Glutamatergic neuron (in vitro differentiated cells): ENCODE measurements at regions not wholly inside any gene's neighbourhood (a gene's known extent, or its start where the extent isn't known, plus 50 kb on each side); places are given as distances from the start of the nearest gene placed in this dataset.

Experiments used
- DNase-seq: peaks from one replicate; pipeline ENCODE4 v3.0.0; 2022
- H3K27ac Mint-ChIP-seq: one replicate; pipeline ENCODE4 v1.8.0; 2020; ENCODE audit warnings: mild to moderate bottlenecking, mixed read lengths, inconsistent platforms; ENCODE audit not compliant: unreplicated experiment
- H3K27me3 Mint-ChIP-seq: one replicate; pipeline ENCODE4 v1.8.0; 2020; ENCODE audit warnings: mild to moderate bottlenecking, moderate library complexity, mixed read lengths, inconsistent platforms; ENCODE audit not compliant: unreplicated experiment
- H3K36me3 Mint-ChIP-seq: one replicate; pipeline ENCODE4 v1.8.0; 2020; ENCODE audit warnings: mild to moderate bottlenecking, mixed read lengths, inconsistent platforms; ENCODE audit not compliant: unreplicated experiment
- H3K4me1 Mint-ChIP-seq: one replicate; pipeline ENCODE4 v1.8.0; 2020; ENCODE audit warnings: mild to moderate bottlenecking, low read depth, mixed read lengths, inconsistent platforms; ENCODE audit not compliant: unreplicated experiment
- H3K4me3 Mint-ChIP-seq: one replicate; pipeline ENCODE4 v1.8.0; 2020; ENCODE audit warnings: mild to moderate bottlenecking, mixed read lengths, inconsistent platforms; ENCODE audit not compliant: unreplicated experiment
- H3K9me3 Mint-ChIP-seq: one replicate; pipeline ENCODE4 v1.8.0; 2020; ENCODE audit warnings: mild to moderate bottlenecking, moderate library complexity, mixed read lengths, inconsistent platforms; ENCODE audit not compliant: unreplicated experiment
- TF ChIP-seq, protein P1 (sequence below): fragments of 200-600 bp; sonication (generic); IDR thresholded peaks from one replicate; pipeline ENCODE4 v1.5.0; 2021; ENCODE audit not compliant: partially characterized antibody, unreplicated experiment

DNA sequence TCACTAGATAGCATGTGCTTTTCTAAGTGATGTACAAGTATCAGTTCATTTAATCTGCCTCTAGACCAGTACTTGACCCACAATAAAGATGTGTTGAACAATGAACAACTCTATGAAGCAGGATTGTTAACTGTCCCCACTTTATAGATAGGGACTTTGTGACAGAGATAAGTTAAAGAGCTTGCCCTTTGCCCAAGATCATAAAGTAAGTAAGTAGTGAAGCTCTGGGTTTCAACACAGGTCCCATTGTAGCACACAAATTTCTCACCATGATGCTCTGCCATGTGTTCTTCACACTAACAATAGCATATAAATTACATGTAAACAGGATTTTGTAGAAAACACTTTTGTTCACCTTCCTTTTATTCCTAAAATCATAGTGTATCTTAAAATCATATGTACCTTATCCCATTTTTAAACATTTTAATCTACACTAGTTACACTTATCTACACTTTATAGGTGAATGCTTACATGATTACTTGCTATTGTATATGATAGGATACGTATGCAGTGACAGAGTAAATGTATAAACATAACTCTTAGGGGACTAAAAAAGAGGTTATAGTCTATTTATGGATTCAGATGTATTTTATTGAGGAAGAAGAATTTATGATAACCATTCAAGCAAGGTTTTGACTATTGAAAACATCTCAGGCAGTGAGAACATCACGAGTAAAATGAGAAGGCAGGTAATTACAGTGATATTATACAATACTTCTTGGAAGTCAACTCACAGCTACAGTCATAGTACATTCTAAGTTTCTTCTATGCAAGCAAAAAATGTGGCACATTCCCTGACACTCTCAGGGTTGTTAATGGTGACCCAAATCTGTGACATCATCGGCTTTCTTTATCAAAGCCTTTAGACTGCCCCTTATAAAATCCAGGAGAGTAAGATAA lies 2275.1 kb downstream of the PCDH7 start:
- peaks cover 1% of the 10 kb centered on the region for H3K27me3 Mint-ChIP-seq
- TF ChIP-seq, protein P1, sequence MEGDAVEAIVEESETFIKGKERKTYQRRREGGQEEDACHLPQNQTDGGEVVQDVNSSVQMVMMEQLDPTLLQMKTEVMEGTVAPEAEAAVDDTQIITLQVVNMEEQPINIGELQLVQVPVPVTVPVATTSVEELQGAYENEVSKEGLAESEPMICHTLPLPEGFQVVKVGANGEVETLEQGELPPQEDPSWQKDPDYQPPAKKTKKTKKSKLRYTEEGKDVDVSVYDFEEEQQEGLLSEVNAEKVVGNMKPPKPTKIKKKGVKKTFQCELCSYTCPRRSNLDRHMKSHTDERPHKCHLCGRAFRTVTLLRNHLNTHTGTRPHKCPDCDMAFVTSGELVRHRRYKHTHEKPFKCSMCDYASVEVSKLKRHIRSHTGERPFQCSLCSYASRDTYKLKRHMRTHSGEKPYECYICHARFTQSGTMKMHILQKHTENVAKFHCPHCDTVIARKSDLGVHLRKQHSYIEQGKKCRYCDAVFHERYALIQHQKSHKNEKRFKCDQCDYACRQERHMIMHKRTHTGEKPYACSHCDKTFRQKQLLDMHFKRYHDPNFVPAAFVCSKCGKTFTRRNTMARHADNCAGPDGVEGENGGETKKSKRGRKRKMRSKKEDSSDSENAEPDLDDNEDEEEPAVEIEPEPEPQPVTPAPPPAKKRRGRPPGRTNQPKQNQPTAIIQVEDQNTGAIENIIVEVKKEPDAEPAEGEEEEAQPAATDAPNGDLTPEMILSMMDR, result no peak
- no peaks in the 10 kb centered on the region for H3K4me1 Mint-ChIP-seq
- H3K27ac Mint-ChIP-seq, result no peak overlapping the region
- no peak for DNase-seq
- H3K36me3 Mint-ChIP-seq, result no peaks in the 10 kb centered on the region
- no peaks in the 10 kb centered on the region for H3K9me3 Mint-ChIP-seq
- H3K4me3 Mint-ChIP-seq, result no peak overlapping the region

DNA sequence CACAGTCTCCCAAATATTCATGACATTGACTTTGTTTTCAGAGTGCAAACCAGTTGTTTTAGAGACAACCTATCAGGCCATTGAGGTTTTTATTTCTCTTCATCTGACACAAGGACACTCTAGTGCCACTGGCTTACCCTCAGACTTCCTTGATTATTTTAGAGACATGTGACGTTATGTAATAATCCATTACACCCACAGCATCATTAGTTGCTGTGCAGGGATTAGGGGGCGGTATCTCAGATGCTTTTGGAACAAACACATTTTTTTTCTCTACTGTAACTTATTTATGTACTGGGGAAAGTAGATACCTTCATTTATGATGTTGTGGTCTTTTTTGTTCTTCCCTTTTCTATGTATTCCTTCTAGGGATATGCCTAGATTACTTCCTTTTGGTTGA lies 2293.1 kb downstream of the PCDH7 start:
- Mint-ChIP-seq H3K4me3 (no peak overlapping the region), H3K4me1 (no peaks in the 10 kb centered on the region), H3K9me3 (no peaks in the 10 kb centered on the region), H3K27me3 (no peaks in the 10 kb centered on the region), H3K27ac (no peak overlapping the region), H3K36me3 (no peaks in the 10 kb centered on the region)
- no peak for DNase-seq
- TF ChIP-seq, protein P1, result no peak

DNA sequence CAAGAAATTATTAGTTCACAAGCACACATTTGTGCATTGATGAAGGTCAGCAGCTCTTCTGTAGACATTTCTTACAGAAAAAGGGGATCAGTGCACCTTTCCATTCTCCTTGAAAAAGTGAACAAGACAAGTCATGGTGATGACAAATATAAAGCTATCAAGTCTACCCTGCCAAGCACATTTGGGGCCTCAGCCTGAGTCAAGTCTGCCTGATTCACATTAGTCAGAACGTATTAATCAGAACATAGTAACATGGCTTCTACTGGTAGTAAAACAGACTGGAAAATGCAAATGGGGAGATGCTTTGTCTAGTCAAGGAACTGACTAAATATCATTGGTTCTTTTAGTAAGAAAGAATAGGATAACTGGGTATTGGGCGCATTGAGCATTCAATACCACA lies 2305.1 kb downstream of the PCDH7 start:
- no peak for DNase-seq
- H3K4me1 Mint-ChIP-seq, result no peaks in the 10 kb centered on the region
- no peaks in the 10 kb centered on the region for H3K9me3 Mint-ChIP-seq
- no peak overlapping the region for H3K27ac Mint-ChIP-seq
- TF ChIP-seq, protein P1, result no peak
- no peaks in the 10 kb centered on the region for H3K27me3 Mint-ChIP-seq
- H3K4me3 Mint-ChIP-seq, result no peak overlapping the region
- H3K36me3 Mint-ChIP-seq, result no peaks in the 10 kb centered on the region

DNA sequence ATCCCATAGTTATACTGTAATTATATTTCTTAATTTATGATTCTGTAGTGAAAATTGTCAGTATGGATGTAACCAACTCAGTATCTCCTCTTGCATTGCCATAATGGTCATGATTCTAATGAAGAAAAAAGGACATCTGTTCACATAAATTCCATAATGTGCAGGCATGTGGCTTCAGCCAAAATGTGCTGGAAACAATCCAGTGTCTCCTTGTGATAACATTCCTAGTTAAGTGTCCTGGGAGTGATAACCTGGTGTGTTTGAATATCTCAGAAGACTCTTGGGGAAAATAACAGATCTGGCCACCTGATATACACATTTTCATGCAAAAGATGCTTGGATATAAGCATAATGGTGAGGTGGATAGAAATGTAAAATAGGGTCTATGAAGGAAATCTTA lies 2309.8 kb downstream of the PCDH7 start:
- Mint-ChIP-seq H3K4me1 (no peaks in the 10 kb centered on the region), H3K27ac (no peak overlapping the region), H3K27me3 (peaks cover 2% of the 10 kb centered on the region), H3K9me3 (no peaks in the 10 kb centered on the region), H3K4me3 (no peak overlapping the region), H3K36me3 (no peaks in the 10 kb centered on the region)
- TF ChIP-seq, protein P1, result no peak
- no peak for DNase-seq

DNA sequence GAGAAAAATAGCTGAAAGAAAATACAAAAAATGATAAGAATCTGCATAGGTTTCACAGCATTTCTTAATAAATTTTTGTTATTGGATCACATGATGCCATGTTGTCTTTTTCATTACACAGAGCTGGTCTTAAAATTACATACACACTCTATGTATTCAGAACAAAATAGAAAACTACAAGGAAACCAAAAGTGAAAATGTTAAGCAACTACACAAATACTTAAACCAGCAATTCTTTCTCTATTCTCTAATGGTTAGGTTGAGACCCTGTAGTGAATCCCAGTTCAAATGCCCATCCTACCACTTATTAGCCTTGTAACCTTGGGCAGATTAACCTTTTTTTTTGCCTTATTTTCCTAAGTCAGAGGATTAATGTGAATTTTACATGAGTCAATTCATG lies 2311.2 kb downstream of the PCDH7 start:
- TF ChIP-seq, protein P1, result no peak
- peaks cover 2% of the 10 kb centered on the region for H3K27me3 Mint-ChIP-seq
- H3K4me3 Mint-ChIP-seq, result no peak overlapping the region
- no peaks in the 10 kb centered on the region for H3K4me1 Mint-ChIP-seq
- H3K36me3 Mint-ChIP-seq, result no peaks in the 10 kb centered on the region
- H3K27ac Mint-ChIP-seq, result no peak overlapping the region
- H3K9me3 Mint-ChIP-seq, result no peaks in the 10 kb centered on the region
- DNase-seq, result no peak
